D721Med (cell line): ENCODE measurements at regions not wholly inside any gene's neighbourhood (a gene's known extent, or its start where the extent isn't known, plus 50 kb on each side); places are given as distances from the start of the nearest gene placed in this dataset.

Source experiments
- DNase-seq: peaks from one replicate; pipeline ENCODE4 v3.0.0; 2011; ENCODE audit warnings: low spot score; ENCODE audit not compliant: insufficient read length
- FAIRE-seq: peaks from 2 replicates; lab custom pipeline; 2011; peaks lifted over from hg19 to GRCh38; lab: Jason Lieb, UNC
- CTCF ChIP-seq: IDR thresholded peaks from 2 replicates; pipeline ENCODE4 v1.5.1; 2012; ENCODE audit warnings: mild to moderate bottlenecking, control low read depth; ENCODE audit not compliant: insufficient read depth; ENCODE audit errors: missing control alignments

- FAIRE-seq = no peak
- DNase-seq = no peak
- TF ChIP-seq CTCF = no peak
These were observed 115.2 kb upstream of the SOX21 start for GRCh38 chr13:94827566-94827965.

GRCh38 chr13:94825507-94825906 lies 113.2 kb upstream of the SOX21 start:
- DNase-seq (no peak), FAIRE-seq (no peak)
- TF ChIP-seq CTCF = no peak

GRCh38 chr13:94824601-94825000 lies 112.3 kb upstream of the SOX21 start:
- TF ChIP-seq CTCF = no peak
- no peak for FAIRE-seq
- no peak for DNase-seq

GRCh38 chr13:94822356-94822755 lies 110.0 kb upstream of the SOX21 start:
- FAIRE-seq (no peak), DNase-seq (no peak)
- no peak for TF ChIP-seq CTCF

- FAIRE-seq = no peak
- no peak for TF ChIP-seq CTCF
- no peak for DNase-seq
These were observed 103.9 kb upstream of the SOX21 start for GRCh38 chr13:94816256-94816655.

GRCh38 chr13:94813920-94814475 lies 101.7 kb upstream of the SOX21 start:
- DNase-seq (no peak), FAIRE-seq (no peak)
- TF ChIP-seq CTCF = no peak

GRCh38 chr13:94811753-94812152 lies 99.4 kb upstream of the SOX21 start:
- TF ChIP-seq CTCF = no peak
- FAIRE-seq (no peak), DNase-seq (no peak)
